ENCODE measurements at regions not wholly inside any gene's neighbourhood (a gene's known extent, or its start where the extent isn't known, plus 50 kb on each side); places are given as distances from the start of the nearest gene placed in this dataset.

DNA sequence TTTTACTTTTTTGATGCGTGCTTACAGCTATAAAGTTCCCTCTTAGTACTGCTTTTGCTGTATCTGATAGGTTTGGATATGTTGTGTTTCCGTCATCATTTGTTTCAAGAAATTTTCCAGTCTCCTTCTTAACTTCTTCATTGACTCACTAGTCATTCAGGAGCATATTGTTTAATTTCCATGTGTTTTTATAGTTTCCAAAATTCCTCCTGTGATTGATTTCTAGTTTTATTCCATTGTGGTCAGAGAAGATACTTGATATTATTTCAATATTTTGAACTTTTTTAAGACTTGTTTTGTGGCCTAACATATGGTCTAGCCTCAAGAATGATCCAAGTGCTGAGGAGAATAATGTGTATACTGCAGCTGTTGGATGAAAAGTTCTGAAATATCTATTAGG lies 75.5 kb upstream of the CREB5 start:
- FAIRE-seq (no peak), ATAC-seq (no peak), DNase-seq (ENCODE audit: low read depth in 1 of 2, low spot score in 1 of 2) (no peak)
- Histone ChIP-seq H3K4me3 (no peak overlapping the region), H3K9me3 (0 out of 3 replicates have a peak, but pooled peaks cover 11% of the 10 kb centered on the region), H3K27ac (no peak overlapping the region), H3K4me2 (no peak overlapping the region), H3K4me1 (no peaks in the 10 kb centered on the region)
- CTCF ChIA-PET, result interaction anchor here (1.4 kb wide), 1 partner anchor 37 kb away, joined by 3 read pairs; no protein-coding TSS in a partner anchor
- POLR2A ChIA-PET, result no interaction called here
- 45% methylated on average over 2 of the region's 2 CpGs for WGBS (ENCODE audit: missing lambda C conversion rate)
- TF ChIP-seq, protein P1, sequence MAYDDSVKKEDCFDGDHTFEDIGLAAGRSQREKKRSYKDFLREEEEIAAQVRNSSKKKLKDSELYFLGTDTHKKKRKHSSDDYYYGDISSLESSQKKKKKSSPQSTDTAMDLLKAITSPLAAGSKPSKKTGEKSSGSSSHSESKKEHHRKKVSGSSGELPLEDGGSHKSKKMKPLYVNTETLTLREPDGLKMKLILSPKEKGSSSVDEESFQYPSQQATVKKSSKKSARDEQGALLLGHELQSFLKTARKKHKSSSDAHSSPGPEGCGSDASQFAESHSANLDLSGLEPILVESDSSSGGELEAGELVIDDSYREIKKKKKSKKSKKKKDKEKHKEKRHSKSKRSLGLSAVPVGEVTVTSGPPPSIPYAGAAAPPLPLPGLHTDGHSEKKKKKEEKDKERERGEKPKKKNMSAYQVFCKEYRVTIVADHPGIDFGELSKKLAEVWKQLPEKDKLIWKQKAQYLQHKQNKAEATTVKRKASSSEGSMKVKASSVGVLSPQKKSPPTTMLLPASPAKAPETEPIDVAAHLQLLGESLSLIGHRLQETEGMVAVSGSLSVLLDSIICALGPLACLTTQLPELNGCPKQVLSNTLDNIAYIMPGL (CRISPR knock-in tag; IDR thresholded peaks at IDR 0.05; ENCODE audit: borderline replicate concordance), result no peak
- no peak for TF ChIP-seq CHD2 (IDR thresholded peaks at IDR 0.05; ENCODE audit: low read length, partially characterized antibody)
- no peak for TF ChIP-seq SMC3 (IDR thresholded peaks at IDR 0.05)
- TF ChIP-seq ZNF302 (CRISPR knock-in tag; IDR thresholded peaks at IDR 0.05), result no peak
- TF ChIP-seq EHF (CRISPR knock-in tag; IDR thresholded peaks at IDR 0.05), result no peak
- no peak for TF ChIP-seq SREBF2 (IDR thresholded peaks at IDR 0.05)
- TF ChIP-seq EP300 (IDR thresholded peaks at IDR 0.05), result no peak
- TF ChIP-seq FOXS1 (CRISPR knock-in tag; IDR thresholded peaks at IDR 0.05), result no peak
- no peak for TF ChIP-seq RNF2 (IDR thresholded peaks at IDR 0.05; ENCODE audit: borderline replicate concordance, low read depth)
- TF ChIP-seq FOSL2 (IDR thresholded peaks at IDR 0.05), result no peak
- no peak for TF ChIP-seq FOSL2 (CRISPR knock-in tag; IDR thresholded peaks at IDR 0.05)
- TF ChIP-seq, protein P2, sequence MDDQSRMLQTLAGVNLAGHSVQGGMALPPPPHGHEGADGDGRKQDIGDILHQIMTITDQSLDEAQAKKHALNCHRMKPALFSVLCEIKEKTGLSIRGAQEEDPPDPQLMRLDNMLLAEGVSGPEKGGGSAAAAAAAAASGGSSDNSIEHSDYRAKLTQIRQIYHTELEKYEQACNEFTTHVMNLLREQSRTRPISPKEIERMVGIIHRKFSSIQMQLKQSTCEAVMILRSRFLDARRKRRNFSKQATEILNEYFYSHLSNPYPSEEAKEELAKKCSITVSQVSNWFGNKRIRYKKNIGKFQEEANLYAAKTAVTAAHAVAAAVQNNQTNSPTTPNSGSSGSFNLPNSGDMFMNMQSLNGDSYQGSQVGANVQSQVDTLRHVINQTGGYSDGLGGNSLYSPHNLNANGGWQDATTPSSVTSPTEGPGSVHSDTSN (IDR thresholded peaks at IDR 0.05), result no peak
- no peak for TF ChIP-seq NR3C1 (IDR thresholded peaks at IDR 0.05)
- no peak for TF ChIP-seq RAD21 (conservative IDR thresholded peaks at IDR 0.05 in 1 of 2, IDR thresholded peaks at IDR 0.05 in 1 of 2)
- TF ChIP-seq HEYL (CRISPR knock-in tag; IDR thresholded peaks at IDR 0.05), result no peak
- no peak for TF ChIP-seq CBX8 (IDR thresholded peaks at IDR 0.05)
- no peak for TF ChIP-seq JUNB (IDR thresholded peaks at IDR 0.05)
- no peak for TF ChIP-seq KDM5A (IDR thresholded peaks at IDR 0.05)
- TF ChIP-seq ZC3H11A (IDR thresholded peaks at IDR 0.05), result no peak

DNA sequence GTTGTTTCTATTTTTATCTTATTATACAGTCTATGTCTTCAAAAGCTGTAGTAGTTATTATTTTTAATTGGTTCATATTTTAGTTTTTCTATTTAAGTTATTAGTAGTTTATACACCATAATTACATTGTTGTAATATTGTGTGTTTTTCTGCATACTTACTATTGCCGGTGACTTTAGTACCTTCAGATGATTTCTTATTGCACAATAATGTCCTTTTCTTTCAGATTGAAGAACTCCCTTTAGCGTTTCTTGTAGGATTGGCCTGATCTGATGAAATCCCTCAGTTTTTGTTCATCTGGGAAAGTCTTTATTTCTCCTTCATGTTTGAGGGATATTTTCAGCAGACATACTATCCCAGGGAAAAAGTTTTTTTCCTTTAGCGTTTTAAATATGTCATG lies 74.3 kb upstream of the CREB5 start:
- Histone ChIP-seq H3K4me3 (no peak overlapping the region), H3K9me3 (0 out of 3 replicates have a peak, but pooled peaks cover 11% of the 10 kb centered on the region), H3K4me2 (no peak overlapping the region), H3K4me1 (no peaks in the 10 kb centered on the region), H3K27ac (no peak overlapping the region)
- ChIA-PET POLR2A (no interaction called here), CTCF (interaction anchor here (1.4 to 1.6 kb wide), 2 partner anchors 14 to 39 kb away, joined by 3 to 4 read pairs; no protein-coding TSS in a partner anchor)
- no peak for FAIRE-seq
- TF ChIP-seq HDAC2 (IDR thresholded peaks at IDR 0.05) (no peak), SREBF2 (IDR thresholded peaks at IDR 0.05) (no peak), MAFK (IDR thresholded peaks at IDR 0.05; ENCODE audit: partially characterized antibody) (no peak), ZSCAN20 (CRISPR knock-in tag; IDR thresholded peaks at IDR 0.05) (no peak), NFE2L2 (conservative IDR thresholded peaks at IDR 0.05; ENCODE audit: low read length) (no peak), JUNB (IDR thresholded peaks at IDR 0.05) (no peak), CEBPB (IDR thresholded peaks at IDR 0.05) (no peak; a peak in 1 of 4 replicates), ZNF302 (CRISPR knock-in tag; IDR thresholded peaks at IDR 0.05) (no peak), JUN (IDR thresholded peaks at IDR 0.05) (no peak), CBX2 (IDR thresholded peaks at IDR 0.05; ENCODE audit: borderline replicate concordance, low read depth) (no peak), FOSL2 (IDR thresholded peaks at IDR 0.05) (no peak), FOSL2 (CRISPR knock-in tag; IDR thresholded peaks at IDR 0.05) (no peak)
- TF ChIP-seq, protein P3, sequence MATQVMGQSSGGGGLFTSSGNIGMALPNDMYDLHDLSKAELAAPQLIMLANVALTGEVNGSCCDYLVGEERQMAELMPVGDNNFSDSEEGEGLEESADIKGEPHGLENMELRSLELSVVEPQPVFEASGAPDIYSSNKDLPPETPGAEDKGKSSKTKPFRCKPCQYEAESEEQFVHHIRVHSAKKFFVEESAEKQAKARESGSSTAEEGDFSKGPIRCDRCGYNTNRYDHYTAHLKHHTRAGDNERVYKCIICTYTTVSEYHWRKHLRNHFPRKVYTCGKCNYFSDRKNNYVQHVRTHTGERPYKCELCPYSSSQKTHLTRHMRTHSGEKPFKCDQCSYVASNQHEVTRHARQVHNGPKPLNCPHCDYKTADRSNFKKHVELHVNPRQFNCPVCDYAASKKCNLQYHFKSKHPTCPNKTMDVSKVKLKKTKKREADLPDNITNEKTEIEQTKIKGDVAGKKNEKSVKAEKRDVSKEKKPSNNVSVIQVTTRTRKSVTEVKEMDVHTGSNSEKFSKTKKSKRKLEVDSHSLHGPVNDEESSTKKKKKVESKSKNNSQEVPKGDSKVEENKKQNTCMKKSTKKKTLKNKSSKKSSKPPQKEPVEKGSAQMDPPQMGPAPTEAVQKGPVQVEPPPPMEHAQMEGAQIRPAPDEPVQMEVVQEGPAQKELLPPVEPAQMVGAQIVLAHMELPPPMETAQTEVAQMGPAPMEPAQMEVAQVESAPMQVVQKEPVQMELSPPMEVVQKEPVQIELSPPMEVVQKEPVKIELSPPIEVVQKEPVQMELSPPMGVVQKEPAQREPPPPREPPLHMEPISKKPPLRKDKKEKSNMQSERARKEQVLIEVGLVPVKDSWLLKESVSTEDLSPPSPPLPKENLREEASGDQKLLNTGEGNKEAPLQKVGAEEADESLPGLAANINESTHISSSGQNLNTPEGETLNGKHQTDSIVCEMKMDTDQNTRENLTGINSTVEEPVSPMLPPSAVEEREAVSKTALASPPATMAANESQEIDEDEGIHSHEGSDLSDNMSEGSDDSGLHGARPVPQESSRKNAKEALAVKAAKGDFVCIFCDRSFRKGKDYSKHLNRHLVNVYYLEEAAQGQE (IDR thresholded peaks at IDR 0.05), result no peak
- TF ChIP-seq, protein P4, sequence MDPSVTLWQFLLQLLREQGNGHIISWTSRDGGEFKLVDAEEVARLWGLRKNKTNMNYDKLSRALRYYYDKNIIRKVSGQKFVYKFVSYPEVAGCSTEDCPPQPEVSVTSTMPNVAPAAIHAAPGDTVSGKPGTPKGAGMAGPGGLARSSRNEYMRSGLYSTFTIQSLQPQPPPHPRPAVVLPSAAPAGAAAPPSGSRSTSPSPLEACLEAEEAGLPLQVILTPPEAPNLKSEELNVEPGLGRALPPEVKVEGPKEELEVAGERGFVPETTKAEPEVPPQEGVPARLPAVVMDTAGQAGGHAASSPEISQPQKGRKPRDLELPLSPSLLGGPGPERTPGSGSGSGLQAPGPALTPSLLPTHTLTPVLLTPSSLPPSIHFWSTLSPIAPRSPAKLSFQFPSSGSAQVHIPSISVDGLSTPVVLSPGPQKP (IDR thresholded peaks at IDR 0.05; ENCODE audit: low read depth, low read length), result no peak
- TF ChIP-seq, protein P2 (IDR thresholded peaks at IDR 0.05), result no peak
- no peak for DNase-seq (ENCODE audit: low read depth in 1 of 2, low spot score in 1 of 2)
- 31% methylated on average over 3 of the region's 3 CpGs for WGBS (ENCODE audit: missing lambda C conversion rate)
- ATAC-seq, result no peak

All from A549 (cell line).